HL-60 (cell line): ENCODE measurements at regions not wholly inside any gene's neighbourhood (a gene's known extent, or its start where the extent isn't known, plus 50 kb on each side); places are given as distances from the start of the nearest gene placed in this dataset.

Source experiments
- CTCF ChIP-seq: IDR thresholded peaks from one replicate; pipeline ENCODE4 v1.5.1; 2011; ENCODE audit warnings: low read length, control low read depth, inconsistent platforms; ENCODE audit not compliant: insufficient read depth
- GABPA ChIP-seq: IDR thresholded peaks from 2 replicates; pipeline ENCODE4 v1.6.1; 2012; ENCODE audit warnings: low read depth
- POLR2AphosphoS5 ChIP-seq: IDR thresholded peaks from 2 replicates; pipeline ENCODE4 v1.6.1; 2012; ENCODE audit warnings: low read depth
- REST ChIP-seq: IDR thresholded peaks from 2 replicates; pipeline ENCODE4 v1.6.1; 2012; ENCODE audit warnings: low read depth; ENCODE audit not compliant: insufficient replicate concordance

- no peak for TF ChIP-seq CTCF
- TF ChIP-seq POLR2AphosphoS5 = no peak
- no peak for TF ChIP-seq REST
- no peak for TF ChIP-seq GABPA
Measured at GRCh38 chr2:183264890-183265535, 140.8 kb downstream of the NUP35 start.
